ENCODE measurements at regions not wholly inside any gene's neighbourhood (a gene's known extent, or its start where the extent isn't known, plus 50 kb on each side); places are given as distances from the start of the nearest gene placed in this dataset.

GRCh38 chr10:3494838-3495230, 290.2 kb downstream of the KLF6 start:
- intact Hi-C loops (cut with DNase I; ENCODE audit: low total_unique reads) = no loop called here
- H3K4me3 ChIP-seq = peak overlapping the region; percentile 0 to 26
- peak overlapping the region; percentile 84 to 86 for H3K27ac ChIP-seq
- no peaks in the 10 kb centered on the region for H3K4me1 ChIP-seq
- H3K9me3 ChIP-seq = no peaks in the 10 kb centered on the region
- no peaks in the 10 kb centered on the region for H3K36me3 ChIP-seq
- no peak for TF ChIP-seq CTCF (IDR thresholded peaks at IDR 0.05)
- no peak for TF ChIP-seq POLR2A (IDR thresholded peaks at IDR 0.05)
- no peak for DNase-seq
- no peaks in the 10 kb centered on the region for H3K27me3 ChIP-seq

DNA sequence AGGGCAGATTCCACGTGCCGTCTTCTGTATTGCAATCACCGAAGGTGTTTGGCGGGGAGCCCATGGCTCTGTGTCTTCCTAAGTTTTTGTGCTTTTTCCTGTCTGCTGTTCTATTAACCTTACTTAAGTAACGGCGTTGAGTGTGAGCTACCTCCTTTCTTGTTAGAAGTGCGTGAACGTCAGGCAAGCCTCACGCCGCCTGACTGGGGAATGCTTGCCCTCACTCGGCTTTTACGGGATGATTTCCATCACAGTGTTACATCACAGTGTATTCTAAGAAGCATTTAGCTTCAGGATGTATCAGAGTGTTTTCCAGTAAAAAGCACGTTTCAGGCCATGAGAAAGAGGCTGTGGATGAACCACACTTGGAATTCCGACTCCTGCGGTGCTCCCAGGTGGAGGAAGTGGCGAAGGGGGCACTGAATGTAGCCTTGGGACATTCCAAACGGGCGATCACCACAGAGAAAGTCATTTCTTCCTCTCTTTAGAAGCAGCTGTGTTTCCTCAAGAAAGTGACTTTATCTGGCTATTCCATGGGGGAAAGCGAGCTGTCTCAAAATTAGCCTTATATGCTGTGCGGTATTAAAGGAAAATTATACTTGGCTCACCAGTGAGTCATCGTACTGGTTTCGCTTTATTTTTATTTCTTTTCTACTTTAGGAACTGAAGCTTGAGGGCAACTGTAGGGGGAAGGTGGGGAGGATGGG, 290.7 kb downstream of the KLF6 start:
- intact Hi-C loops (cut with DNase I; ENCODE audit: low total_unique reads) = no loop called here
- H3K4me3 ChIP-seq = peak overlapping the region; percentile 0 to 26

DNA sequence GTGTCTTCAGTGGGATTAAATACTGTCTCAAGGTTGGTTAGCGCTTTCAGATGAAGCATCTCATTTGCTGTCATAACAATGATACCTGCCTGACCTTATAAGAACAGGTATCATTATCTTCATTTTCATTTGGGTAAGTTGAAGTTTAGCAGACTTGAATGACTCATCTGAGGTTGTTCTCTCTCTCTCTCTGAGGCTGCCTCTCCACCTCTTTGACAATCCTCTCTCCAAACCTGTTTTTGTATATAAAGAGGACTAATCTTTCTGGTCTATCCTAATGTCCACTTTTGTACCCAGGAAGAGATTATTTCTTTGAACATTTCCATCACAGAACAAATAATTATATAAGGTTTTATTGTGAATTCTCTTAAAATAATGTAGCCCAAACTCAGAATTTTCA, 291.4 kb downstream of the KLF6 start:
- peak overlapping the region; percentile 84 to 86 for H3K27ac ChIP-seq
- no peaks in the 10 kb centered on the region for H3K27me3 ChIP-seq
- TF ChIP-seq CTCF (IDR thresholded peaks at IDR 0.05) (no peak), POLR2A (IDR thresholded peaks at IDR 0.05) (no peak)
- no peaks in the 10 kb centered on the region for H3K4me1 ChIP-seq
- H3K9me3 ChIP-seq = no peaks in the 10 kb centered on the region
- DNase-seq = no peak
- H3K36me3 ChIP-seq = no peaks in the 10 kb centered on the region
- intact Hi-C loops (cut with DNase I; ENCODE audit: low total_unique reads) = no loop called here
- peak overlapping the region in 1 of 2 donors; percentile 26 for H3K4me3 ChIP-seq

More for the DNA sequence above, 290.7 kb downstream of the KLF6 start:
- peak overlapping the region; percentile 84 to 86 for H3K27ac ChIP-seq
- DNase-seq = peak; percentile 48 to 55
- TF ChIP-seq POLR2A (IDR thresholded peaks at IDR 0.05) (no peak), CTCF (IDR thresholded peaks at IDR 0.05) (no peak)
- H3K27me3 ChIP-seq = no peaks in the 10 kb centered on the region
- H3K9me3 ChIP-seq = no peaks in the 10 kb centered on the region
- no peaks in the 10 kb centered on the region for H3K36me3 ChIP-seq
- H3K4me1 ChIP-seq = no peaks in the 10 kb centered on the region

GRCh38 chr10:3491571-3491970, 293.4 kb downstream of the KLF6 start:
- no peaks in the 10 kb centered on the region for H3K9me3 ChIP-seq
- intact Hi-C loops (cut with DNase I; ENCODE audit: low total_unique reads) = no loop called here

More at GRCh38 chr10:3491571-3491970, 293.4 kb downstream of the KLF6 start:
- Histone ChIP-seq H3K4me1 (no peaks in the 10 kb centered on the region), H3K27me3 (no peaks in the 10 kb centered on the region), H3K27ac (no peak overlapping the region), H3K36me3 (no peaks in the 10 kb centered on the region), H3K4me3 (no peak overlapping the region)
- TF ChIP-seq CTCF (IDR thresholded peaks at IDR 0.05) (no peak), POLR2A (IDR thresholded peaks at IDR 0.05) (no peak)
- DNase-seq = no peak
